IPS DF 19.7 (cell line): ENCODE measurements at regions not wholly inside any gene's neighbourhood (a gene's known extent, or its start where the extent isn't known, plus 50 kb on each side); places are given as distances from the start of the nearest gene placed in this dataset.

Source experiments
- DNase-seq: peaks from one replicate; pipeline ENCODE4 v3.0.0-alpha.2; 2013; ENCODE audit warnings: low read depth, low spot score

- DNase-seq: no peak
Measured at GRCh38 chr2:175567435-175568061, 386.0 kb upstream of the ATP5MC3 start.

GRCh38 chr2:175560521-175561169 lies 379.1 kb upstream of the ATP5MC3 start:
- no peak for DNase-seq

GRCh38 chr2:175559613-175560012 lies 378.1 kb upstream of the ATP5MC3 start:
- DNase-seq: no peak

GRCh38 chr2:175557810-175558377 lies 376.4 kb upstream of the ATP5MC3 start:
- no peak for DNase-seq

GRCh38 chr2:175553910-175554309 lies 372.4 kb upstream of the ATP5MC3 start:
- no peak for DNase-seq

GRCh38 chr2:175552902-175553301 lies 371.4 kb upstream of the ATP5MC3 start:
- DNase-seq: no peak

GRCh38 chr2:175540421-175540820 lies 358.9 kb upstream of the ATP5MC3 start:
- DNase-seq: no peak

GRCh38 chr2:175539122-175539521 lies 357.6 kb upstream of the ATP5MC3 start:
- DNase-seq: no peak

GRCh38 chr2:175536059-175536458 lies 354.5 kb upstream of the ATP5MC3 start:
- no peak for DNase-seq

- DNase-seq: no peak
Measured at GRCh38 chr2:175535631-175536030, 354.1 kb upstream of the ATP5MC3 start.

GRCh38 chr2:175525975-175526374 lies 344.5 kb upstream of the ATP5MC3 start:
- no peak for DNase-seq

- no peak for DNase-seq
Measured at GRCh38 chr2:175523001-175523400, 341.5 kb upstream of the ATP5MC3 start.

GRCh38 chr2:175518206-175518605 lies 336.7 kb upstream of the ATP5MC3 start:
- DNase-seq: peak; percentile 15

GRCh38 chr2:175516555-175516954 lies 335.0 kb upstream of the ATP5MC3 start:
- no peak for DNase-seq

- no peak for DNase-seq
Measured at GRCh38 chr2:175500255-175500654, 318.7 kb upstream of the ATP5MC3 start.

- no peak for DNase-seq
Measured at GRCh38 chr2:175490360-175490791, 308.9 kb upstream of the ATP5MC3 start.

- no peak for DNase-seq
Measured at GRCh38 chr2:175478096-175478768, 296.7 kb upstream of the ATP5MC3 start.

- DNase-seq: no peak
Measured at GRCh38 chr2:175476948-175477347, 295.4 kb upstream of the ATP5MC3 start.

- no peak for DNase-seq
Measured at GRCh38 chr2:175476374-175476773, 294.9 kb upstream of the ATP5MC3 start.

- DNase-seq: no peak
Measured at GRCh38 chr2:175475130-175475529, 293.6 kb upstream of the ATP5MC3 start.

GRCh38 chr2:175468431-175469098 lies 287.1 kb upstream of the ATP5MC3 start:
- DNase-seq: no peak

GRCh38 chr2:175465101-175465500 lies 283.6 kb upstream of the ATP5MC3 start:
- DNase-seq: no peak
